C4-2B (cell line): ENCODE measurements at regions not wholly inside any gene's neighbourhood (a gene's known extent, or its start where the extent isn't known, plus 50 kb on each side); places are given as distances from the start of the nearest gene placed in this dataset.

ENCODE experiments used
- CTCF ChIP-seq: fragments of 450-650 bp; conservative IDR thresholded peaks from 2 replicates; pipeline ENCODE4 v1.5.1; 2017; ENCODE audit warnings: mild to moderate bottlenecking
- ZFX ChIP-seq: fragments of 450-650 bp; IDR thresholded peaks from 2 replicates; pipeline ENCODE4 v1.6.1; 2017

GRCh38 chr6:71481801-71482200 is 193.2 kb downstream of the OGFRL1 start:
- no peak for TF ChIP-seq CTCF
- no peak for TF ChIP-seq ZFX
